ENCODE measurements at regions not wholly inside any gene's neighbourhood (a gene's known extent, or its start where the extent isn't known, plus 50 kb on each side); places are given as distances from the start of the nearest gene placed in this dataset.

- TF ChIP-seq, protein P1, sequence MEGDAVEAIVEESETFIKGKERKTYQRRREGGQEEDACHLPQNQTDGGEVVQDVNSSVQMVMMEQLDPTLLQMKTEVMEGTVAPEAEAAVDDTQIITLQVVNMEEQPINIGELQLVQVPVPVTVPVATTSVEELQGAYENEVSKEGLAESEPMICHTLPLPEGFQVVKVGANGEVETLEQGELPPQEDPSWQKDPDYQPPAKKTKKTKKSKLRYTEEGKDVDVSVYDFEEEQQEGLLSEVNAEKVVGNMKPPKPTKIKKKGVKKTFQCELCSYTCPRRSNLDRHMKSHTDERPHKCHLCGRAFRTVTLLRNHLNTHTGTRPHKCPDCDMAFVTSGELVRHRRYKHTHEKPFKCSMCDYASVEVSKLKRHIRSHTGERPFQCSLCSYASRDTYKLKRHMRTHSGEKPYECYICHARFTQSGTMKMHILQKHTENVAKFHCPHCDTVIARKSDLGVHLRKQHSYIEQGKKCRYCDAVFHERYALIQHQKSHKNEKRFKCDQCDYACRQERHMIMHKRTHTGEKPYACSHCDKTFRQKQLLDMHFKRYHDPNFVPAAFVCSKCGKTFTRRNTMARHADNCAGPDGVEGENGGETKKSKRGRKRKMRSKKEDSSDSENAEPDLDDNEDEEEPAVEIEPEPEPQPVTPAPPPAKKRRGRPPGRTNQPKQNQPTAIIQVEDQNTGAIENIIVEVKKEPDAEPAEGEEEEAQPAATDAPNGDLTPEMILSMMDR (IDR thresholded peaks at IDR 0.05 in 8 of 11, conservative IDR thresholded peaks at IDR 0.05 in 3 of 11), result no peak
- TF ChIP-seq POLR2A (IDR thresholded peaks at IDR 0.05), result no peak
- TF ChIP-seq POLR2AphosphoS5 (IDR thresholded peaks at IDR 0.05), result no peak
These were observed 93.4 kb downstream of the SHANK2 start for GRCh38 chr11:71158936-71159335.
